ENCODE measurements at regions not wholly inside any gene's neighbourhood (a gene's known extent, or its start where the extent isn't known, plus 50 kb on each side); places are given as distances from the start of the nearest gene placed in this dataset.
"Not testable (repeated sequence)": the region's sequence is repeated elsewhere in the genome, so short reads cannot be mapped to it uniquely, and the experiment has no call there.

DNA sequence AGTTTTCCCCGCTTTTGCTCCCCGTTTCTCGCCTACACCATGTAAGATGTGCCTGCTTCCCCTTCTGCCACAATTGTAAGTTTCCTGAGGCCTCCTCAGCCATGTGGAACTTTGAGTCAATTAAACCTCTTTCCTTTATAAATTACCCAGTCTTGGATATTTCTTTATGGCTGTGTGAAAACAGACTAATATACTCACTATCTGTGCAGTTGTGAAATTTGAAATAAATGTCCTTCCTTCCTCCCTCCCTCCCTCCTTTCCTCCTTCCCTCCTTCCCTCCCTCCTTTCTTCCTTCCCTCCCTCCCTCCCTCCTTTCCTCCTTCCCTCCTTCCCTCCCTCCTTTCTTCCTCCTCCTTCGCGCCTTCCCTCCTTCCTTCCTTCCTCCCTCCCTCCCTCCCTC lies 132.8 kb downstream of the RFPL4B start:
- TF ChIP-seq, protein P1, sequence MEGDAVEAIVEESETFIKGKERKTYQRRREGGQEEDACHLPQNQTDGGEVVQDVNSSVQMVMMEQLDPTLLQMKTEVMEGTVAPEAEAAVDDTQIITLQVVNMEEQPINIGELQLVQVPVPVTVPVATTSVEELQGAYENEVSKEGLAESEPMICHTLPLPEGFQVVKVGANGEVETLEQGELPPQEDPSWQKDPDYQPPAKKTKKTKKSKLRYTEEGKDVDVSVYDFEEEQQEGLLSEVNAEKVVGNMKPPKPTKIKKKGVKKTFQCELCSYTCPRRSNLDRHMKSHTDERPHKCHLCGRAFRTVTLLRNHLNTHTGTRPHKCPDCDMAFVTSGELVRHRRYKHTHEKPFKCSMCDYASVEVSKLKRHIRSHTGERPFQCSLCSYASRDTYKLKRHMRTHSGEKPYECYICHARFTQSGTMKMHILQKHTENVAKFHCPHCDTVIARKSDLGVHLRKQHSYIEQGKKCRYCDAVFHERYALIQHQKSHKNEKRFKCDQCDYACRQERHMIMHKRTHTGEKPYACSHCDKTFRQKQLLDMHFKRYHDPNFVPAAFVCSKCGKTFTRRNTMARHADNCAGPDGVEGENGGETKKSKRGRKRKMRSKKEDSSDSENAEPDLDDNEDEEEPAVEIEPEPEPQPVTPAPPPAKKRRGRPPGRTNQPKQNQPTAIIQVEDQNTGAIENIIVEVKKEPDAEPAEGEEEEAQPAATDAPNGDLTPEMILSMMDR (IDR thresholded peaks at IDR 0.05) = not testable (repeated sequence)
- not testable (repeated sequence) for TF ChIP-seq POLR2A (IDR thresholded peaks at IDR 0.05)
